Activated T-helper 1 cell treated with anti-CD3 and anti-CD28 coated beads, Interleukin-2, amount 50 U/mL, for 16 hours (primary cell): ENCODE measurements at regions not wholly inside any gene's neighbourhood (a gene's known extent, or its start where the extent isn't known, plus 50 kb on each side); places are given as distances from the start of the nearest gene placed in this dataset.

ENCODE experiments used
- DNase-seq, 2 donors: peaks; one replicate each; pipeline ENCODE4 v3.0.0-alpha.2; 2020; ENCODE audit warnings: low read depth in 1 of 2, low spot score in 1 of 2

DNA sequence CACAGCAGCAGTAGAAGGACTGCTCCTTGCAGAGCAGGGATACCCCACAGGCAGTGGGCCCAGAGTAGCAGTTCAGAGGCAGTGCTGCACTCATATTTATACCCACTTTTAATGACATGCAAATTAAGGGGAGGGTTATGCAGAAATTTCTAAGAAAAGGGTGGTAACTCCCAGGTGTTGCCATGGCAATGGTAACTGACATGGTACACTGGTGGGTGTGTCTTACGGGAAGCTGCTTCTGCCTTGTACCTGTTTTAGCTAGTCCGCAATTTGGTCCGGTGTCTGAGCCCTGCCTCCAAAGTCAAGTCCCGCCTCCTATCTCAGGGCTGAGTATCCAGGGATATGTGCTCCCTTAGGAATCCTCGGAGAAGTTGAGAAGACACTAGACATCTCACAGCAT, 79.2 kb upstream of the UQCRFS1 start:
- no peak for DNase-seq

GRCh38 chr19:29292562-29292961, 79.6 kb upstream of the UQCRFS1 start:
- DNase-seq: no peak

DNA sequence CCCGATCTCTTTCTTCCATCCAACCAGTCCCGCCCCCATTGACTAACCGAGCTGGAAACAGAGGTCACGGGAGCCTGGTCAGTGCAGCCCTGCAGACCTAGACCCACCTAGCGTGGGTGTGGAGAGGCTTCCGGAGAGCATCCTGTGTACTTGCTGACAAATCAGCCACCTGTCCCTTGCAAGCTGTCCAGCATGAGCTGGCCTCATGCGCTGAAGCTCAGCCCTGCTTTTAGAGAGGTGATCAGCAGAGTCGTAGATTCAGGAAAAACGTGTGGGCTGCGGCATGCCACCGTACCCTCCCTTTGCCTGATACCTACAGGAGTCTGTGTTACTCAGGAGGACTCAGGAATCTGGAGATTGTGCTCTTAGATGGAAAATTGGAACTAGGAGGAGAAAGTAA, 80.3 kb upstream of the UQCRFS1 start:
- no peak for DNase-seq

DNA sequence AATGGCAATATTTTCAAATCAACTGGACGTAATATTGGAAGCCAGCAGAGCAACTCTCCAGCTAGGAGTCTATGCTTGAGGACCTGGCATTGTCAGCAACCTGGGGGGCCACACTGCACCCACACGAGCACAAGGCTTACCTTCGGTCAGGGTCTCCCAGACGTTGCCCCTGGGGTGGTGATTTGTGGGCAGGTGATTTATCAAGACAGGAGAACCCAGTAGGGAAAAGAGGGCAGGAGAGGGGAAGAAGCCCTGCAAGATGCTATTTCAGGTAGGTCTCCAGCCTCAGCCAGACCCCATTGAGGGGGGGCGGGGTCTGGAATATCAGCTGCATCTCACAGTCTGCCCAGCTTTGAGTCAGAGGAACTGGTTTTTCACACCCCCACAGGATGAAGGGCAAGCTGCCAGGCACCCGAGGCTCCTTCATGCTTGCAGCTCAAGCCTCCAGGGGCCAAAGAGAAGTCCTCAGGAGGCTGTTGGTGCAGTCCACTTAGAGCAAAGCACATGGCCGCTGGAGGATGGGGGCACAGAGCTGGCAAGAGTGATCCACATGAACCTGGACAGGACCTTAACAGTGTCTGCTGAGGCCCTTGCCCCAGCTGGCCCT, 80.9 kb upstream of the UQCRFS1 start:
- no peak for DNase-seq

GRCh38 chr19:29294343-29294811, 81.4 kb upstream of the UQCRFS1 start:
- DNase-seq: no peak

DNA sequence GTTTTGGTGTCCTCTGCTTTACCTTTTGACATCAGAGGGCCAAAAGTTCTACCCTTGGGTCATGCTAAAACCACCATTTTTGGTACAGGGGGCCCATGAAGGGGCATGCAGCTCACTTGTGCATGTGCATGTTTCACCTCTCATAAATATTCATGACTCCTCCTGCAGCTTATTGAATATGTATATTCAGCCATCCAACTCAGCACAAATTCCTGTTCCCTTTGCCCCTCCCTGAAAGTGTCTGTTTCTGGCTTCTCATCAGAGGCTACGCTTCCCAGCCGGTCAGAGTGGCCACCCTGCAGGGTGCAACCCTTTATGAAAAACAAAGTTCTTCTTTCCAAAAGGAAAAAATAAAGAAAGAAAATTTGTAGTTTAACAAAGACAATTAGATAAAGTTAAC, 82.3 kb upstream of the UQCRFS1 start:
- no peak for DNase-seq

GRCh38 chr19:29297381-29297780, 84.4 kb upstream of the UQCRFS1 start:
- DNase-seq: no peak

- no peak for DNase-seq
These were observed 86.7 kb upstream of the UQCRFS1 start for GRCh38 chr19:29299416-29300380.

- DNase-seq: no peak
These were observed 89.3 kb upstream of the UQCRFS1 start for GRCh38 chr19:29302002-29302928.

DNA sequence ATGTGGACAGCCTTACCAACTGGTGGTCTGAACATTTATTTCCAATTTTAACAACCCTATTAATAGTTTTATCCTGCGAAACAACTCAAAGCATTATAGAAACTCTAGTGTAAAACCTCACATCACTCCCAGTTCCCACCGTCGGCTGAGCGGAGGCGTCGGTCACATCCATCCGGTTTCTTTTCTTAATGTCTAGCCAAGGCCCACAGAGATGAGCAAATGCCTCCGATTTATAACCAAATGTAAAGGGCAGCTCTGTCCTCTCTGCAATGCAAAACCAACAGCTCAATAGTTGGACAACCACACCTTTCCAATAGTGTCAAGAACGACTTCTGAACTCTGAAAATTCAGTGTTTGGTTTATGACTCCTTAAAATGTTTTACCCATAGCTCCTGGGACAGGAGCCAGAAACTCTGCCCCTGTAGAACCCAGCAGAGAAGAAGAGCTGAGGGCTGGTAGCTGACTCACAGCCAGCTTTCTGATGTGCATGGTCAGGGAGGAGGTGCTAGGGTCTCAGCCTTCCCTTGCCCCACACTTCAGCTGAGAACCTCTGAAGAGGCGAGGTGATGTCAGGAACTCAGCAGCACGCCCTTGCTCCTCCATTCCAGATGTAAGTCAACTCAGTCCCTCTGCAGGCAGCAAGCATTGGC, 90.2 kb upstream of the UQCRFS1 start:
- no peak for DNase-seq

DNA sequence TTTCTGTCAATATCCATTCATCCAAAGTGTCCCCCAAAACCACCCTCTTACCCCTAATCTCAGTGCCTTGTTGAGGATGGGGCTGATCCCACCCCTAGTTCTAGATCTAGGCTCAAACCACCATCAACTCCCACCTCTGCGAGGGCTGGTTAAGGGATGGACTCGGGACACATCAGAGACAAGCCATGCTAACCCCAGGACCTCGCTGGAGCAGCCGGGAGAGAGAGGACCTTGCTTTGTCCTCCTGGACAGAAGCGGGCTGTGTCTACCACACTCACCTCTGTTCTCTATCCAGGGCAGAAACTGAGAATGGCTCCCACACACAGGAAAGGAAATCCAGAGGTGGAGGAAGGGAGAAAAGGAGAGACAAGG, 90.8 kb upstream of the UQCRFS1 start:
- no peak for DNase-seq

- no peak for DNase-seq
These were observed 92.3 kb upstream of the UQCRFS1 start for GRCh38 chr19:29305268-29305667.

DNA sequence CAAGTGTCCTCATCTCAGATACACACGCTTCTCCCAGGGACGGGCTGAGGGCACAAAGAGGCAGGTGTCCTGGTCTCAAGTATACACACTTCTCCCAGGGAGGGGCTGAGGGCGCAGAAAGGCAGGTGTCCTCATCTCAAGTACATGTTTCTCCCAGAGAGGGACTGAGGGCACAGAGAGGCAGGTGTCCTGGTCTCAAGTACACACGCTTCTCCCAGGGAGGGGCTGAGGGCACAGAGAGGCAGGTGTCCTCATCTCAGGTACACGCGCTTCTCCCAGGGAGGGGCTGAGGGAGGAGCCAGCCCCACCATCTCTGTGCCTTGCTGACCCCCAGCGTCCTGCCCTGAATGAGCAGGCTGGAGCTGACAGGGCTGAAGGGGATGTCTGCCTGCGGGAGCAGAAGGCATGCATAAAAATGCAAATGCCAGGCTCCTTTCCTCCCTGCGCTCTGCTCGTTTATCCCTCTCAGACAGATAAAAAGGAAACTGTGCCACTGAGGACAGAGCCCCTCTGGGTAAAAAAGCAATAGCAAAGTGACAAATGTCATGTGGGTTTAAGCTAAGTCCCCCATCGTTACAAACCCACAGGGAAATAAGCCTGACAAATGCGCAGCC, 96.1 kb upstream of the UQCRFS1 start:
- no peak for DNase-seq

DNA sequence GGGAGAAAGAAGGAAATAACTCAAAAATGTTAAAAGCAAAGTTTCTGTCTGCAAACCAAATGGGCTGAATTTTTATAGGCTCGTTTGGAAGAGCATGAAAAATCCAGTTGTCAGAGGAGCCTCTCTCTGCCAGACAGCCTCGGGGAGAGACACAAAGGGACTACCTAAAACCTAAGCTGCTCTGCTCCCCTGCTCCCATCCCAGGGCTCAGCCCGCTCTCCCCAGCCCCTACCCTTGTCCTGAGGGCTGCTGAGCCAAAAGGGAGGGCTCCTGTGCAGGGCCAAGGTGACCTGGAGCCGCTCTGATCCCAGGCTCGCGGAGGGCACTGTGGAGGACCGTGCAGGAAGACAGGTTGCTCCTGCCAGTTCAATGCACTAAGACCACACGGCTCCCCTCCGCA, 96.7 kb upstream of the UQCRFS1 start:
- DNase-seq: no peak

DNA sequence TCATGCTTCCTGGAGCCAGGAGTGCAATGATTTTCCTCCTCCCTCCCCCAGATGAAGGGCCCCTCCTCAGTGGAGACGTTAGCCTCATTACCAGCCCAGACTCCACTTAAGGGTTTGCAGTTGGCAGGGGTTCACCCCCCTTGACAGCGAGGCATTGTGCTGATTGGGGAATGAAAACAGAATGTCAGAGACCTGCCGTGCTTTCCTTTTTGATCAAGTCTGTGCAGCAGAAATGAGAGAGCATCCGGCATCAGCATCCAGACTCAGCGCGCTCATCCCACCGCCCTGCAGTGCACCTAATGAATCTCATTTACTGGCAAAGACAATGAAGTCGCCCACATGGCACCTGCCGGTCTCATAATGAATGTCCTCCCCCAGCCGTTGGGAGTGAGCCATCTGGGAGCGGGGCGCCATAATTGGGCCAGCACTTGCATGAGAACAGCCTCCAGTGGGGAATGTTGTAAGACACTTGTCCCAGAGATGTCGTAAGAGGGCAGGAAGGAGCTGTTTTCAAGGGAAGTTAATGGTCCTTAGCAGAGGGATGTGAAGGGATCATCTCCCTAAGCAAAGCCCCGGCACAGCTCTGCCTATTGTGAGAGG, 98.3 kb upstream of the UQCRFS1 start:
- no peak for DNase-seq

DNA sequence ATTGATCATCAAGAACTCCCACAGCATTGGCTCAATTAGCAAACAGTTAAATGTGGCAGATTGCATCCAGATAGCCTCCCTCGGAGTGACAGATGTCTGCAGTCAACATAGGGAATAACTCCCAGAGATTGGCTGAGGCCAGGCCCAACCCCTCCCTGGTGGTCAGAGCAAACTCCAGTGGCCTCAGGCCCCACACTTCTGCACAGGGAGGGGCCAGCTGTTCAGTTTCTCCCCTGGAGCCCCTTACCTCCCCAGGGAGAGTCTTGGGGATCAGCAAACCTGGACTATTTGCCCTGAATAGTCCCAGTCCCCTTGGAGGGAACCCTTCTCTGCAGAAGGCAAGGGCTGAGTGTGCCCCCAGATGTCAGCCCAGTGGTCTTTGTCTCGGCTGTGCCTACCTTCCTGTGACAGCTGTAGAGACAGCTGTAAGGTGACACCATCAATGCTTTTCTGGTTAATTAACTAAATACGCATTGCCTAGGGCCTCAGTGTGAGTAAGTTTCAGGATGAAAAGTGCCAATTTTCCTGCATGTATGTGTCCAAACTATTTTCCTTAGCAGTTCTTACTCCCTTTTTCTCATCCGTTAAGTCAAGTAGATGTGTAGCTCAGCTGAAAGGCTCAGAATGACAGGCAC, 102.7 kb upstream of the UQCRFS1 start:
- DNase-seq: no peak

DNA sequence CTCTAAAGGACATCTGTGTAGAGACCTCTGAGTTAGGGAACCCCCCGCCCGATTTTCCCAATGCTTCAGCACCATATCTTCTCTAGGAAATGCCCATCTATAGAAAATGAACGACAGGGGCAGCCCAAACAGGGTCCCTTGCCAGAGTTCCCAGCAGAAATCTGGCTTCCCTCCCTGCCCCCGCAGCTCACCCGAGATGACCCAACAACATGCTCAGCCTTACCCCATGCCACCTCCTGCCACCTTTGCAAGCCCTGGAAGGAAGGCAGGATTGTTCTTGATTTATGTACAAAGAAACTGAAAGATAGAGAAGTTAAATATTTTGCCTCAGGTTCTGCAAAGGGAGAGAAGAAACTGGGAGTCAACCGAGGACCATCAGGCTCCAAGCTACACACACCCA, 105.6 kb upstream of the UQCRFS1 start:
- no peak for DNase-seq

DNA sequence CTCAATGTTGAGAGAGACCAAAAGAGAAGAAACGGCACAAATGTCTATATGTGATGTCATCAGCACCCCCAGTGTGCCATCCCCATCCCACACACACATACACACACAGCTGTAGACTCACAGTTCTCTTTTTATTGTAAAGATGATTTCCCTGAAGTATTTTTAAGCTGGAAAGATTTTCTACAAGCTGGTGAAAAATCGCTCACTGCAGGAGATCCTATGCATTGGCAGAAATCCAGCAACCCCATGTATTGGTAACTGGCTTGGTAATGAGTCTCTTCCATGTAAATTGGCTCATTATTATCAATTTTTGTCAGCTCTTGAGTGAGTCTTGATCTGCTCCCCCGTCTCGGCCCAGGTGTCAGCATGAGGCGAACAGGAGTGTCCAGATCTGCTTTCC, 107.1 kb upstream of the UQCRFS1 start:
- DNase-seq: no peak

- DNase-seq: no peak
These were observed 107.7 kb upstream of the UQCRFS1 start for GRCh38 chr19:29320618-29321017.

DNA sequence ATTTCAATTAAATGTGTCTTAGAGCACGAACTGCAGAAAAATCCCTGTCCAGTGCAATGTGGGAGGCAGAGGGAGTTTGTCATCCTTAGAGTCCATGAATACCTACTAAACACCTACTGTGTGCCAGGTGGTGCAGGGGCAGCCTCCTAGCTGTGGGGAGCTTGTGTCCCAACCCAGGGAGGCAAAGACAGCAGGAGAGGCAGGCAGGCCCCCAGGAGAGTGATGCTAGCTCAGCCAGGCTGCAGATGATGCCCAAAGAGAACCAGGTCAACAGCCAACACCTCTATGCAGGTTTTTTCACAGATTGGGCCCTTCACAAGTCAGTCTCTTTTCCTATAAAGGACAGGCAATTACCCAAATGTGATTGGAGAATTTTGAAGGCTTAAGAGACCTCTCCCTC, 108.2 kb upstream of the UQCRFS1 start:
- DNase-seq: no peak
